WTC11 (cell line): ENCODE measurements at regions not wholly inside any gene's neighbourhood (a gene's known extent, or its start where the extent isn't known, plus 50 kb on each side); places are given as distances from the start of the nearest gene placed in this dataset.

Source experiments
- ATAC-seq: fragments of 200-7000 bp; cut with Tn5 transposase; 2 replicates; pipeline ENCODE4 v1.10.0; 2021; ENCODE audit warnings: mild to moderate bottlenecking, moderate library complexity
- CTCF ChIA-PET: fragments of 300-600 bp; sonication (Branson Sonifier 250); formaldehyde crosslinking; loops from one replicate; lab custom pipeline; 2021; ENCODE audit warnings: antibody characterized with exemption; lab: Charles Lee
- POLR2A ChIA-PET: fragments of 350-600 bp; sonication (Branson Sonifier 250); formaldehyde crosslinking; loops from one replicate; lab custom pipeline; 2021; ENCODE audit warnings: antibody characterized with exemption; lab: Charles Lee
- DNase-seq: peaks from one replicate; pipeline ENCODE4 v3.0.0; 2021; ENCODE audit warnings: low spot score
- H3K27ac Mint-ChIP-seq: 2 replicates; pipeline ENCODE4 v1.8.0; 2021; ENCODE audit warnings: mixed read lengths
- H3K27me3 Mint-ChIP-seq: 2 replicates; pipeline ENCODE4 v1.8.0; 2021; ENCODE audit warnings: low read depth, mild to moderate bottlenecking, moderate library complexity, mixed read lengths
- H3K36me3 Mint-ChIP-seq: 2 replicates; pipeline ENCODE4 v1.8.0; 2021; ENCODE audit warnings: mixed read lengths
- H3K4me1 Mint-ChIP-seq: 2 replicates; pipeline ENCODE4 v1.8.0; 2022; ENCODE audit warnings: mixed read lengths
- H3K4me3 Mint-ChIP-seq: 2 replicates; pipeline ENCODE4 v1.8.0; 2021; ENCODE audit warnings: mild to moderate bottlenecking, moderate library complexity, mixed read lengths
- H3K9me3 Mint-ChIP-seq: 2 replicates; pipeline ENCODE4 v1.8.0; 2021; ENCODE audit warnings: mixed read lengths
- FOXP4 ChIP-seq: sonication (generic); formaldehyde crosslinking; IDR thresholded peaks from 2 replicates; pipeline ENCODE4 v1.8.0; 2022; ENCODE audit warnings: mild to moderate bottlenecking, missing genetic modification reagents
- IRF2 ChIP-seq: sonication (generic); formaldehyde crosslinking; IDR thresholded peaks from 2 replicates; pipeline ENCODE4 v1.8.0; 2022; ENCODE audit warnings: low read depth, missing genetic modification reagents, borderline replicate concordance
- MXD4 ChIP-seq: fragments of 250-450 bp; sonication (Bioruptor Pico); IDR thresholded peaks from 2 replicates; pipeline ENCODE4 v1.8.0; 2021; ENCODE audit warnings: mild to moderate bottlenecking, moderate library complexity, borderline replicate concordance
- NFE2L1 ChIP-seq: sonication (generic); formaldehyde crosslinking; IDR thresholded peaks from 2 replicates; pipeline ENCODE4 v1.8.1; 2023; ENCODE audit warnings: missing genetic modification reagents
- PRRX2 ChIP-seq: fragments of 250-450 bp; sonication (Bioruptor Pico); IDR thresholded peaks from 2 replicates; pipeline ENCODE4 v1.8.0; 2021; ENCODE audit warnings: mild to moderate bottlenecking
- RORB ChIP-seq: fragments of 250-450 bp; sonication (Bioruptor Pico); IDR thresholded peaks from 2 replicates; pipeline ENCODE4 v1.9.0; 2021; ENCODE audit warnings: mild to moderate bottlenecking
- TEAD1 ChIP-seq: sonication (generic); formaldehyde crosslinking; IDR thresholded peaks from 2 replicates; pipeline ENCODE4 v1.8.0; 2022; ENCODE audit warnings: mild to moderate bottlenecking, missing genetic modification reagents
- TEAD4 ChIP-seq: sonication (generic); formaldehyde crosslinking; IDR thresholded peaks from 2 replicates; pipeline ENCODE4 v1.8.0; 2022; ENCODE audit warnings: mild to moderate bottlenecking, missing genetic modification reagents
- TP53 ChIP-seq: sonication (generic); formaldehyde crosslinking; IDR thresholded peaks from 2 replicates; pipeline ENCODE4 v1.8.1; 2023; ENCODE audit warnings: mild to moderate bottlenecking, missing genetic modification reagents
- ZNF263 ChIP-seq: sonication (generic); formaldehyde crosslinking; IDR thresholded peaks from 2 replicates; pipeline ENCODE4 v1.8.1; 2022; ENCODE audit warnings: low read depth, mild to moderate bottlenecking, moderate library complexity, missing genetic modification reagents
- ZNF317 ChIP-seq: sonication (generic); formaldehyde crosslinking; IDR thresholded peaks from 2 replicates; pipeline ENCODE4 v1.8.1; 2023; ENCODE audit warnings: low read depth, mild to moderate bottlenecking, moderate library complexity, missing genetic modification reagents, borderline replicate concordance
- ZSCAN18 ChIP-seq: fragments of 250-450 bp; sonication (Bioruptor Pico); IDR thresholded peaks from 2 replicates; pipeline ENCODE4 v2.1.2; 2022; ENCODE audit warnings: mild to moderate bottlenecking, moderate library complexity
- TF ChIP-seq, protein P1 (sequence below): sonication (generic); formaldehyde crosslinking; IDR thresholded peaks from 2 replicates; pipeline ENCODE4 v1.8.1; 2022; ENCODE audit warnings: mild to moderate bottlenecking, moderate library complexity, missing genetic modification reagents
- TF ChIP-seq, protein P2 (sequence below): sonication (generic); formaldehyde crosslinking; IDR thresholded peaks from 2 replicates; pipeline ENCODE4 v1.8.1; 2023; ENCODE audit warnings: mild to moderate bottlenecking, missing genetic modification reagents
- TF ChIP-seq, protein P3 (sequence below): sonication (generic); formaldehyde crosslinking; IDR thresholded peaks from 2 replicates; pipeline ENCODE4 v1.8.0; 2022; ENCODE audit warnings: missing genetic modification reagents
- TF ChIP-seq, protein P4 (sequence below): fragments of 250-450 bp; sonication (Bioruptor Pico); IDR thresholded peaks from 2 replicates; pipeline ENCODE4 v1.9.0; 2021; ENCODE audit warnings: mild to moderate bottlenecking

DNA sequence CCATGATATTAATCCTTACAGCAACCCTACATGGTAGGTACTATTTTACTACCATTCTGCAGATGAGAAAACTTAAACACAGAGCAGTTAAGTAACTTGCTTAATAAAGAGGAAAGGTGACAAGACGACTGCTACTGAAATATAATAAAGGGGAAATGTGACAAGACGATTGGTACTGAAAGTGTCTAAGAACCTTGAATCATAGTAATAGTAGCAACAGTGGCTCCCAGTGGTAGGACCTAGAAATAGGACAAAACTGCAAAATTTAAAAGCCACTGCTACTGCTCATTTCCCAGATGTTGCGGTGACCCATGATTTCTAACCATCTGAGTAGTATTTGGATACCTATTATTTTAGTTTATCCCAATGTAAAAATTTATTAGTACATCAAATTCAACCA is 89.5 kb downstream of the TASL start (continued):
- TF ChIP-seq ZNF263: no peak
- TF ChIP-seq TEAD4 (CRISPR knock-in tag): no peak
- TF ChIP-seq, protein P1, sequence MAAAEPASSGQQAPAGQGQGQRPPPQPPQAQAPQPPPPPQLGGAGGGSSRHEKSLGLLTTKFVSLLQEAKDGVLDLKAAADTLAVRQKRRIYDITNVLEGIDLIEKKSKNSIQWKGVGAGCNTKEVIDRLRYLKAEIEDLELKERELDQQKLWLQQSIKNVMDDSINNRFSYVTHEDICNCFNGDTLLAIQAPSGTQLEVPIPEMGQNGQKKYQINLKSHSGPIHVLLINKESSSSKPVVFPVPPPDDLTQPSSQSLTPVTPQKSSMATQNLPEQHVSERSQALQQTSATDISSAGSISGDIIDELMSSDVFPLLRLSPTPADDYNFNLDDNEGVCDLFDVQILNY (CRISPR knock-in tag): no peak
- TF ChIP-seq NFE2L1 (CRISPR knock-in tag): no peak
- no peak for TF ChIP-seq IRF2 (CRISPR knock-in tag)
- TF ChIP-seq ZSCAN18 (CRISPR knock-in tag): no peak
- no peak for TF ChIP-seq FOXP4 (CRISPR knock-in tag)
- no peak for TF ChIP-seq TP53 (CRISPR knock-in tag)

- Mint-ChIP-seq H3K36me3 (no peaks in the 10 kb centered on the region), H3K9me3 (peaks cover 4% of the 10 kb centered on the region; the same call in 1 of the 2 replicates), H3K27me3 (no peaks in the 10 kb centered on the region), H3K4me1 (peaks cover 3% of the 10 kb centered on the region; the same call in 1 of the 2 replicates), H3K27ac (no peak overlapping the region), H3K4me3 (no peak overlapping the region)
- DNase-seq: no peak
- TF ChIP-seq, protein P2, sequence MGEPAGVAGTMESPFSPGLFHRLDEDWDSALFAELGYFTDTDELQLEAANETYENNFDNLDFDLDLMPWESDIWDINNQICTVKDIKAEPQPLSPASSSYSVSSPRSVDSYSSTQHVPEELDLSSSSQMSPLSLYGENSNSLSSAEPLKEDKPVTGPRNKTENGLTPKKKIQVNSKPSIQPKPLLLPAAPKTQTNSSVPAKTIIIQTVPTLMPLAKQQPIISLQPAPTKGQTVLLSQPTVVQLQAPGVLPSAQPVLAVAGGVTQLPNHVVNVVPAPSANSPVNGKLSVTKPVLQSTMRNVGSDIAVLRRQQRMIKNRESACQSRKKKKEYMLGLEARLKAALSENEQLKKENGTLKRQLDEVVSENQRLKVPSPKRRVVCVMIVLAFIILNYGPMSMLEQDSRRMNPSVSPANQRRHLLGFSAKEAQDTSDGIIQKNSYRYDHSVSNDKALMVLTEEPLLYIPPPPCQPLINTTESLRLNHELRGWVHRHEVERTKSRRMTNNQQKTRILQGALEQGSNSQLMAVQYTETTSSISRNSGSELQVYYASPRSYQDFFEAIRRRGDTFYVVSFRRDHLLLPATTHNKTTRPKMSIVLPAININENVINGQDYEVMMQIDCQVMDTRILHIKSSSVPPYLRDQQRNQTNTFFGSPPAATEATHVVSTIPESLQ: no peak
- TF ChIP-seq, protein P3, sequence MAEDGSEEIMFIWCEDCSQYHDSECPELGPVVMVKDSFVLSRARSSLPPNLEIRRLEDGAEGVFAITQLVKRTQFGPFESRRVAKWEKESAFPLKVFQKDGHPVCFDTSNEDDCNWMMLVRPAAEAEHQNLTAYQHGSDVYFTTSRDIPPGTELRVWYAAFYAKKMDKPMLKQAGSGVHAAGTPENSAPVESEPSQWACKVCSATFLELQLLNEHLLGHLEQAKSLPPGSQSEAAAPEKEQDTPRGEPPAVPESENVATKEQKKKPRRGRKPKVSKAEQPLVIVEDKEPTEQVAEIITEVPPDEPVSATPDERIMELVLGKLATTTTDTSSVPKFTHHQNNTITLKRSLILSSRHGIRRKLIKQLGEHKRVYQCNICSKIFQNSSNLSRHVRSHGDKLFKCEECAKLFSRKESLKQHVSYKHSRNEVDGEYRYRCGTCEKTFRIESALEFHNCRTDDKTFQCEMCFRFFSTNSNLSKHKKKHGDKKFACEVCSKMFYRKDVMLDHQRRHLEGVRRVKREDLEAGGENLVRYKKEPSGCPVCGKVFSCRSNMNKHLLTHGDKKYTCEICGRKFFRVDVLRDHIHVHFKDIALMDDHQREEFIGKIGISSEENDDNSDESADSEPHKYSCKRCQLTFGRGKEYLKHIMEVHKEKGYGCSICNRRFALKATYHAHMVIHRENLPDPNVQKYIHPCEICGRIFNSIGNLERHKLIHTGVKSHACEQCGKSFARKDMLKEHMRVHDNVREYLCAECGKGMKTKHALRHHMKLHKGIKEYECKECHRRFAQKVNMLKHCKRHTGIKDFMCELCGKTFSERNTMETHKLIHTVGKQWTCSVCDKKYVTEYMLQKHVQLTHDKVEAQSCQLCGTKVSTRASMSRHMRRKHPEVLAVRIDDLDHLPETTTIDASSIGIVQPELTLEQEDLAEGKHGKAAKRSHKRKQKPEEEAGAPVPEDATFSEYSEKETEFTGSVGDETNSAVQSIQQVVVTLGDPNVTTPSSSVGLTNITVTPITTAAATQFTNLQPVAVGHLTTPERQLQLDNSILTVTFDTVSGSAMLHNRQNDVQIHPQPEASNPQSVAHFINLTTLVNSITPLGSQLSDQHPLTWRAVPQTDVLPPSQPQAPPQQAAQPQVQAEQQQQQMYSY: no peak
- TF ChIP-seq MXD4 (CRISPR knock-in tag) (no peak), RORB (CRISPR knock-in tag) (no peak), ZNF317 (CRISPR knock-in tag) (no peak), TEAD1 (CRISPR knock-in tag) (no peak), PRRX2 (no peak)
- TF ChIP-seq, protein P4, sequence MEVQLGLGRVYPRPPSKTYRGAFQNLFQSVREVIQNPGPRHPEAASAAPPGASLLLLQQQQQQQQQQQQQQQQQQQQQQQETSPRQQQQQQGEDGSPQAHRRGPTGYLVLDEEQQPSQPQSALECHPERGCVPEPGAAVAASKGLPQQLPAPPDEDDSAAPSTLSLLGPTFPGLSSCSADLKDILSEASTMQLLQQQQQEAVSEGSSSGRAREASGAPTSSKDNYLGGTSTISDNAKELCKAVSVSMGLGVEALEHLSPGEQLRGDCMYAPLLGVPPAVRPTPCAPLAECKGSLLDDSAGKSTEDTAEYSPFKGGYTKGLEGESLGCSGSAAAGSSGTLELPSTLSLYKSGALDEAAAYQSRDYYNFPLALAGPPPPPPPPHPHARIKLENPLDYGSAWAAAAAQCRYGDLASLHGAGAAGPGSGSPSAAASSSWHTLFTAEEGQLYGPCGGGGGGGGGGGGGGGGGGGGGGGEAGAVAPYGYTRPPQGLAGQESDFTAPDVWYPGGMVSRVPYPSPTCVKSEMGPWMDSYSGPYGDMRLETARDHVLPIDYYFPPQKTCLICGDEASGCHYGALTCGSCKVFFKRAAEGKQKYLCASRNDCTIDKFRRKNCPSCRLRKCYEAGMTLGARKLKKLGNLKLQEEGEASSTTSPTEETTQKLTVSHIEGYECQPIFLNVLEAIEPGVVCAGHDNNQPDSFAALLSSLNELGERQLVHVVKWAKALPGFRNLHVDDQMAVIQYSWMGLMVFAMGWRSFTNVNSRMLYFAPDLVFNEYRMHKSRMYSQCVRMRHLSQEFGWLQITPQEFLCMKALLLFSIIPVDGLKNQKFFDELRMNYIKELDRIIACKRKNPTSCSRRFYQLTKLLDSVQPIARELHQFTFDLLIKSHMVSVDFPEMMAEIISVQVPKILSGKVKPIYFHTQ (CRISPR knock-in tag): no peak
- ATAC-seq: no peak
- POLR2A ChIA-PET: no interaction called here
- CTCF ChIA-PET: no interaction called here
Observed at GRCh38 chrX:30483996-30484395, 93.6 kb downstream of the TASL start.
